CD14-positive monocyte (primary cell): ENCODE measurements at regions not wholly inside any gene's neighbourhood (a gene's known extent, or its start where the extent isn't known, plus 50 kb on each side); places are given as distances from the start of the nearest gene placed in this dataset.

Experiments used
- DNase-seq, 3 donors: peaks; one replicate each; pipeline ENCODE4 v3.0.0-alpha.2; 2011 to 2022
- H2AFZ ChIP-seq: 2 replicates; pipeline ENCODE4 v1.6.0; 2012; ENCODE audit warnings: mild to moderate bottlenecking, low read depth, low read length, inconsistent platforms; ENCODE audit not compliant: insufficient read depth, poor library complexity, severe bottlenecking
- H3K27ac ChIP-seq, 2 donors: 1 replicate in 1 of 2; 2 replicates in 1 of 2; pipeline ENCODE4 v1.5.1; 2012 to 2013; ENCODE audit warnings: low read length in 2 of 2, control low read depth in 1 of 2, inconsistent platforms in 1 of 2, low read depth in 1 of 2, mild to moderate bottlenecking in 1 of 2
- H3K27me3 ChIP-seq, 2 donors: one replicate each; pipeline versions ENCODE4 v1.6.0 to v1.6.1; 2011 to 2013; ENCODE audit warnings: low read length in 2 of 2; ENCODE audit not compliant: control insufficient read depth in 2 of 2, insufficient read depth in 2 of 2
- H3K36me3 ChIP-seq, 2 donors: replicated peaks in 1 of 2; 1 replicate in 1 of 2; 2 replicates in 1 of 2; pipeline versions ENCODE4 v1.5.1 to v1.6.1; 2012 to 2013; ENCODE audit warnings: low read length in 2 of 2, control low read depth in 1 of 2, inconsistent platforms in 1 of 2, mild to moderate bottlenecking in 1 of 2; ENCODE audit not compliant: insufficient read depth in 2 of 2, control insufficient read depth in 1 of 2
- H3K4me1 ChIP-seq, 2 donors: 1 replicate in 1 of 2; 2 replicates in 1 of 2; pipeline versions ENCODE4 v1.5.1 to v1.6.1; 2012 to 2013; ENCODE audit warnings: low read length in 2 of 2, control low read depth in 1 of 2, inconsistent platforms in 1 of 2, mild to moderate bottlenecking in 1 of 2, moderate library complexity in 1 of 2; ENCODE audit not compliant: insufficient read depth in 2 of 2, control insufficient read depth in 1 of 2
- H3K4me2 ChIP-seq: replicated peaks from 2 replicates; pipeline ENCODE3; 2012; ENCODE audit warnings: low read length, moderate library complexity, mild to moderate bottlenecking; ENCODE audit not compliant: poor library complexity, severe bottlenecking; ENCODE audit errors: extremely low read depth
- H3K4me3 ChIP-seq, 3 experiments: fragments of 200-600 bp in 1 of 3; sonication (generic) in 1 of 3; replicated peaks in 1 of 3; 1 replicate in 2 of 3; 2 replicates in 1 of 3; pipeline ENCODE4 v1.5.1; 2011 to 2013; ENCODE audit warnings: low read length in 3 of 3, mild to moderate bottlenecking in 3 of 3, control low read depth in 2 of 3, low read depth in 2 of 3, inconsistent platforms in 1 of 3, moderate library complexity in 1 of 3
- H3K79me2 ChIP-seq: 2 replicates; pipeline ENCODE4 v1.6.0; 2012; ENCODE audit warnings: mild to moderate bottlenecking, control low read depth, inconsistent platforms, low read length, moderate library complexity; ENCODE audit not compliant: insufficient read depth
- H3K9ac ChIP-seq: 2 replicates; pipeline ENCODE4 v1.6.0; 2017; ENCODE audit warnings: low read length, mild to moderate bottlenecking; ENCODE audit not compliant: insufficient read depth, poor library complexity, severe bottlenecking
- H3K9me3 ChIP-seq, 2 donors: replicated peaks in 1 of 2; 1 replicate in 1 of 2; 2 replicates in 1 of 2; pipeline versions ENCODE4 v1.5.1 to v1.6.1; 2012 to 2013; ENCODE audit warnings: low read length in 2 of 2, control low read depth in 1 of 2; ENCODE audit not compliant: control insufficient read depth in 1 of 2, insufficient read depth in 1 of 2
- H4K20me1 ChIP-seq: 2 replicates; pipeline ENCODE4 v1.6.0; 2012; ENCODE audit warnings: mild to moderate bottlenecking, low read length, control low read depth, moderate library complexity; ENCODE audit not compliant: insufficient read depth
- H3K27ac Mint-ChIP-seq, 7 donors: one replicate each; pipeline ENCODE4 v1.8.0; 2020; ENCODE audit warnings: mild to moderate bottlenecking in 7 of 7, mixed read lengths in 7 of 7, moderate library complexity in 6 of 7, inconsistent platforms in 2 of 7
- H3K27me3 Mint-ChIP-seq, 3 donors: one replicate each; pipeline ENCODE4 v1.8.0; 2021 to 2022; ENCODE audit warnings: low read depth in 3 of 3, mild to moderate bottlenecking in 3 of 3, mixed read lengths in 3 of 3, moderate library complexity in 3 of 3, inconsistent platforms in 1 of 3
- H3K36me3 Mint-ChIP-seq, 2 donors: one replicate each; pipeline ENCODE4 v1.8.0; 2020; ENCODE audit warnings: mixed read lengths in 2 of 2, inconsistent platforms in 1 of 2, mild to moderate bottlenecking in 1 of 2
- H3K4me1 Mint-ChIP-seq: one replicate; pipeline ENCODE4 v1.8.0; 2020; ENCODE audit warnings: mild to moderate bottlenecking, mixed read lengths
- H3K4me3 Mint-ChIP-seq, 2 donors: one replicate each; pipeline ENCODE4 v1.8.0; 2020; ENCODE audit warnings: mild to moderate bottlenecking in 2 of 2, mixed read lengths in 2 of 2, moderate library complexity in 1 of 2
- H3K9me3 Mint-ChIP-seq, 7 donors: one replicate each; pipeline ENCODE4 v1.8.0; 2020 to 2022; ENCODE audit warnings: mixed read lengths in 7 of 7, mild to moderate bottlenecking in 6 of 7, moderate library complexity in 6 of 7, inconsistent platforms in 2 of 7
- CTCF ChIP-seq: fragments of 200-600 bp; IDR thresholded peaks from one replicate; pipeline ENCODE4 v1.8.0; 2022; ENCODE audit warnings: antibody characterized with exemption, mild to moderate bottlenecking
- WGBS: methylation state at CpG from one replicate; pipeline ENCODE4 v1.1.5; 2013; ENCODE audit warnings: missing lambda C conversion rate; ENCODE audit not compliant: insufficient coverage; 5-methylcytosine and 5-hydroxymethylcytosine counted together
- intact Hi-C, 2 donors: fragments of 100-400 bp; cut with micrococcal nuclease; formaldehyde crosslinking; loops; one replicate each; pipeline versions ENCODE4 v1.15.0 to v1.15.1; 2023

- intact Hi-C loops: no loop called here
- no peaks in the 10 kb centered on the region for H3K4me1 Mint-ChIP-seq
- H3K36me3 Mint-ChIP-seq: no peaks in the 10 kb centered on the region
- H3K9me3 ChIP-seq: no peaks in the 10 kb centered on the region
- H3K27ac Mint-ChIP-seq: no peak overlapping the region
- no peak for TF ChIP-seq CTCF
- no CpG with 5 or more reads among the region's 4 CpGs for WGBS
- DNase-seq: no peak
- no peaks in the 10 kb centered on the region for H3K9me3 Mint-ChIP-seq
- H3K4me1 ChIP-seq: no peaks in the 10 kb centered on the region
- no peak overlapping the region for H2AFZ ChIP-seq
- H4K20me1 ChIP-seq: no peaks in the 10 kb centered on the region
- H3K79me2 ChIP-seq: no peaks in the 10 kb centered on the region
- H3K4me3 ChIP-seq: no peak overlapping the region
- no peaks in the 10 kb centered on the region for H3K27me3 ChIP-seq
- no peak overlapping the region for H3K27ac ChIP-seq
- H3K27me3 Mint-ChIP-seq: peaks cover 0 to 2% (median 0%) of the 10 kb centered on the region in 3 donors
- H3K4me2 ChIP-seq: no peak overlapping the region
- no peak overlapping the region for H3K4me3 Mint-ChIP-seq
- no peaks in the 10 kb centered on the region for H3K36me3 ChIP-seq
- no peak overlapping the region for H3K9ac ChIP-seq
Observed at GRCh38 chr9:105963343-105964099, 269.2 kb downstream of the TMEM38B start.

GRCh38 chr9:105964156-105964555, 269.8 kb downstream of the TMEM38B start:
- H3K36me3 ChIP-seq: no peaks in the 10 kb centered on the region
- Mint-ChIP-seq H3K36me3 (no peaks in the 10 kb centered on the region), H3K4me1 (no peaks in the 10 kb centered on the region), H3K9me3 (no peaks in the 10 kb centered on the region), H3K27me3 (peaks cover 0 to 2% (median 0%) of the 10 kb centered on the region in 3 donors), H3K27ac (no peak overlapping the region), H3K4me3 (no peak overlapping the region)
- H2AFZ ChIP-seq: no peak overlapping the region
- H3K27ac ChIP-seq: no peak overlapping the region
- no peaks in the 10 kb centered on the region for H4K20me1 ChIP-seq
- no peak for TF ChIP-seq CTCF
- no peaks in the 10 kb centered on the region for H3K9me3 ChIP-seq
- no peaks in the 10 kb centered on the region for H3K4me1 ChIP-seq
- H3K79me2 ChIP-seq: no peaks in the 10 kb centered on the region
- no peak overlapping the region for H3K4me2 ChIP-seq
- H3K4me3 ChIP-seq: no peak overlapping the region
- no peak for DNase-seq
- no peaks in the 10 kb centered on the region for H3K27me3 ChIP-seq
- no peak overlapping the region for H3K9ac ChIP-seq
- intact Hi-C loops: no loop called here
